ENCODE measurements at regions not wholly inside any gene's neighbourhood (a gene's known extent, or its start where the extent isn't known, plus 50 kb on each side); places are given as distances from the start of the nearest gene placed in this dataset.

GRCh38 chr9:75609401-75609800, 281.1 kb upstream of the PCSK5 start:
- TF ChIP-seq POLR2A (IDR thresholded peaks at IDR 0.05; ENCODE audit: low read depth, low read length) (no peak), TAF1 (IDR thresholded peaks at IDR 0.05; ENCODE audit: borderline replicate concordance, low read depth, low read length) (no peak)
- no peak for DNase-seq (ENCODE audit: insufficient read length)
- no peak for FAIRE-seq

DNA sequence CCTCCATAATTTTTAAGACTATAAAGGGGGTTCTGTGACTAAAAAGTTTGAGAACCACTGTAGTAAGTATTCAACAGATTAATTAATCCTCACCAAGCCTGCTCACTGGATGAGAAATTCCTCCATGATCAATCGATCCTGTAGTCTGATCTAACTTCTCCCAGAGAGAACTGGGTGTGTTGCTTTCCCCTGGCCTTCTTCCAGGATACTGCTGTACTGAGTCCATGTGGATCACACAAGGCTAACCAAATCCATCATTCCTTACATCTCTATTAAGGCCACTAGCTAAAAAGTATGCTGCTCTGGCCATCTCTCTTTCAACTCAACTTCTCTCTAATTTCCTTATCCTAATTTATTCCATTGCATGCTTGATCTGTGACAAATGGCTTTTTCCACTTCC, 280.2 kb upstream of the PCSK5 start:
- DNase-seq (ENCODE audit: insufficient read length) (no peak), FAIRE-seq (no peak)
- TF ChIP-seq POLR2A (IDR thresholded peaks at IDR 0.05; ENCODE audit: low read depth, low read length) = no peak

DNA sequence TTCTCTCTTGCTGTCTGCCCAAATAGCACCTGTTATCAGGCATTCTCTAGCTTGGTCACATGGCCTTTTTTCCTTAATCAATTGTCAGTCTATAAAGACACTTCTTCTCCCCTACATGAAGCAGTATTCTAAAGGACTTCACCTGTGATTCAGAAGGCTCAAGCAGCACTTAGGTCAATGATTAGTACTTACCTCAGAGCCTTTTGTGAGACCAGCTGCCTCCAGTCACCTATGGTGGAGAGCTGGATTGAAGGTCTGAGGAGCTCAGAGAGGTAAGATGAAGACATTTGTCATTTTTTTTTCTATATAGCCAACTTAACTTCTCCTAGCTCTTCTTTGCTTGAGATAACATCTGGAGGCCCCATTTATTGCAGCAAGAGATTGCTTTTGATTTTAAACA, 278.3 kb upstream of the PCSK5 start:
- no peak for TF ChIP-seq POLR2AphosphoS5 (IDR thresholded peaks at IDR 0.05; ENCODE audit: low read depth, low read length)
- TF ChIP-seq TAF1 (IDR thresholded peaks at IDR 0.05; ENCODE audit: borderline replicate concordance, low read depth, low read length) = no peak
- TF ChIP-seq POLR2A (IDR thresholded peaks at IDR 0.05; ENCODE audit: low read depth, low read length) = no peak
- FAIRE-seq = no peak

GRCh38 chr9:75612754-75613153, 277.7 kb upstream of the PCSK5 start:
- no peak for TF ChIP-seq POLR2AphosphoS5 (IDR thresholded peaks at IDR 0.05; ENCODE audit: low read depth, low read length)
- TF ChIP-seq POLR2A (IDR thresholded peaks at IDR 0.05; ENCODE audit: low read depth, low read length) = no peak
- TF ChIP-seq TAF1 (IDR thresholded peaks at IDR 0.05; ENCODE audit: borderline replicate concordance, low read depth, low read length) = no peak
- DNase-seq (ENCODE audit: insufficient read length) (no peak), FAIRE-seq (no peak)

More for the DNA sequence above, 278.3 kb upstream of the PCSK5 start:
- no peak for DNase-seq (ENCODE audit: insufficient read length)

DNA sequence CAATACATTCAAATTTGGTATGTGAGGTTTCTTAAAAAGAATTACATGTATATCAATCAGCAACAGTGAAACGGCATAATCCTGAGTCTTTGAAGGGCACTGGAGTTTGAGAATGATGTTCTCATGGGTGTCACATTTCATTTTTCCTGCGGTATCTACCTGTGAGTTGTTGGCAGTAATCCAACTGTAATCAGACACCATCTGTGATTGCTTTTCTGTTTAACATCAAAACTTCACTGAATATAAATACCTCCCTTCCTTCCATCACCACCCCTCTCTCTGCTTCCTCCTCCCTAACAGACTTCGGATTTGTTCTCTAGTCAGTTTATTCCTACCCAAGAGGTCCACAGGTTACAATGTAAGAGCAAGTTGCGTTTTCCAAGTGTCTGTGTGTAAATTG, 275.2 kb upstream of the PCSK5 start:
- FAIRE-seq = no peak
- TF ChIP-seq TAF1 (IDR thresholded peaks at IDR 0.05; ENCODE audit: borderline replicate concordance, low read depth, low read length) = no peak
- TF ChIP-seq POLR2AphosphoS5 (IDR thresholded peaks at IDR 0.05; ENCODE audit: low read depth, low read length) = no peak

DNA sequence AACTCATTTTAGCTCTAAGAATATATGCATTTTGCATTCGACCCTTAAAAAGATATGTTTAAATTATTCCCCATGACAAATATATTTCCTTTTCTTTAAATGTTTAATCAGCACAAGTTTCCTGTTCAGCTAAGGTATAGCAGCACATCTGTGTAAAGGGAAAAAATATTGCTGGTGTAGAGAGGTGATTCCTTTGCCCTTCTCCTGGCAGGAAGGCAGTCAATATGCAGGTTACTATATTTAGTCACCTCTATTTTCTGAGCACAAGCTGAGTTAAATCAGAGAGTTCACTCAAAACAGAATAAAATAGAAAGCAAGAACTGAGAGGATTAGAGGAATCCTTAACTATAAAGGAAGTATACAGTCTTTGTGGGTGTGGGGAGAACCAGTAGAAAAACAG, 274.4 kb upstream of the PCSK5 start:
- DNase-seq (ENCODE audit: insufficient read length) (no peak), FAIRE-seq (no peak)
- TF ChIP-seq TAF1 (IDR thresholded peaks at IDR 0.05; ENCODE audit: borderline replicate concordance, low read depth, low read length) (no peak), POLR2AphosphoS5 (IDR thresholded peaks at IDR 0.05; ENCODE audit: low read depth, low read length) (no peak), POLR2A (IDR thresholded peaks at IDR 0.05; ENCODE audit: low read depth, low read length) (no peak)

More for the DNA sequence above, 275.2 kb upstream of the PCSK5 start:
- no peak for DNase-seq (ENCODE audit: insufficient read length)

DNA sequence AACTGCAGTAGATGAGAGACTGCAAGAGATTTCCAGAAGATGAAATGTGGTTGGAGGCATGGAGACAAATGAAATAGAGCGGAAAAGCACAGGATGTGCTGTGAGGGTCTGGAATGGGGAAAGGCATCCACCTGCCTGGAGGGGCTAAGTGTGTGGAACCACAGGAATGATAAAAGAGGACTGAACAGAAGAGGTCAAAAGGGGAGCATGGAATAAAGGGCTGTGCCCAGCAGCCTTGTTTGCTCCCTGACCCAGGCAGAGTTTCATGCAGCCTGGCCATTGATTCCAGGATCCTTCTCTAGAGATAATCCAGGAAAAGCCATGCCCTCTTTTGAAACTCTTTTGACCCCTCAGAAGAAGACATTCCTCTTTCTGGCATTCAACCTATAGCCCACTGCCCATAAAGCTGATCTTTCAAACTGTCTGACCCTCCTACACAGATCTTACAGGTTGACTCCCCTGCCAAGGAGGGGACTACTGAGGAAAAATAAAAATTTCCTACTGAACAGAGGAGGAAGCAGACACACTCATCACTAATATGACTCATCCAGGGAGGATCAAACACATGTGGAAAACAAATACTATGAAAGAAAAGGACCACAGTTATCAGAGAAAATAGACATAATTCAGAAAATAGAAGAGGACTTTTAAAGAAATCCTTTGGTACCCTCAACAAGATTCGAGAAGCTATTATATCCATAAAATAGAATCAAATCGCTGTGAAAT, 273.5 kb upstream of the PCSK5 start:
- no peak for TF ChIP-seq TAF1 (IDR thresholded peaks at IDR 0.05; ENCODE audit: borderline replicate concordance, low read depth, low read length)
- no peak for TF ChIP-seq POLR2AphosphoS5 (IDR thresholded peaks at IDR 0.05; ENCODE audit: low read depth, low read length)
- TF ChIP-seq POLR2A (IDR thresholded peaks at IDR 0.05; ENCODE audit: low read depth, low read length) = no peak
- no peak for DNase-seq (ENCODE audit: insufficient read length)
- no peak for FAIRE-seq

DNA sequence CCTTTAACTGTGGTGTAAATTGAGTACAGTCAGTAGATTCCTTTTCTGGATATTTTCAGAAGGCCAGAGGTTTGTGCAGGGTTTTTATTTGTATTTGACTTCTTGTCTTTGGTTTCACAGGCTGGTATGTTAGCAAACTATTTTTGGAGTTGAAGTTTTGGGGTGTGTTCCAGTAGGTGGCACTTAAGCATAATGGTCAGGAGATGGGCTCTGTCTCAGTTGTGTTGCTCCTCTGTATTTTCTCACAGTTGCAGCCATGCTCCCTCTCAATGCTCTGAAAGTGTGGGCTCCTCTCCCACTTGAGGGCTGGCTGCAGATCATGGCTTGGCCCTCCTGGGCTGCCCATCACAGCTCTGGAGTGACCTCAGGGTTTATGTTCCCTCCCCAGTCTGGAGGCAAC, 267.0 kb upstream of the PCSK5 start:
- FAIRE-seq = no peak
- no peak for TF ChIP-seq POLR2A (IDR thresholded peaks at IDR 0.05; ENCODE audit: low read depth, low read length)
- no peak for TF ChIP-seq POLR2AphosphoS5 (IDR thresholded peaks at IDR 0.05; ENCODE audit: low read depth, low read length)
- TF ChIP-seq TAF1 (IDR thresholded peaks at IDR 0.05; ENCODE audit: borderline replicate concordance, low read depth, low read length) = no peak
- DNase-seq (ENCODE audit: insufficient read length) = no peak

- FAIRE-seq = no peak
- TF ChIP-seq TAF1 (IDR thresholded peaks at IDR 0.05; ENCODE audit: borderline replicate concordance, low read depth, low read length) (no peak), POLR2AphosphoS5 (IDR thresholded peaks at IDR 0.05; ENCODE audit: low read depth, low read length) (no peak), POLR2A (IDR thresholded peaks at IDR 0.05; ENCODE audit: low read depth, low read length) (no peak)
- no peak for DNase-seq (ENCODE audit: insufficient read length)
These were observed 265.5 kb upstream of the PCSK5 start for GRCh38 chr9:75624998-75625397.

- FAIRE-seq = no peak
- no peak for TF ChIP-seq TAF1 (IDR thresholded peaks at IDR 0.05; ENCODE audit: borderline replicate concordance, low read depth, low read length)
- TF ChIP-seq POLR2A (IDR thresholded peaks at IDR 0.05; ENCODE audit: low read depth, low read length) = no peak
- no peak for TF ChIP-seq POLR2AphosphoS5 (IDR thresholded peaks at IDR 0.05; ENCODE audit: low read depth, low read length)
These were observed 263.6 kb upstream of the PCSK5 start for GRCh38 chr9:75626860-75627259.

DNA sequence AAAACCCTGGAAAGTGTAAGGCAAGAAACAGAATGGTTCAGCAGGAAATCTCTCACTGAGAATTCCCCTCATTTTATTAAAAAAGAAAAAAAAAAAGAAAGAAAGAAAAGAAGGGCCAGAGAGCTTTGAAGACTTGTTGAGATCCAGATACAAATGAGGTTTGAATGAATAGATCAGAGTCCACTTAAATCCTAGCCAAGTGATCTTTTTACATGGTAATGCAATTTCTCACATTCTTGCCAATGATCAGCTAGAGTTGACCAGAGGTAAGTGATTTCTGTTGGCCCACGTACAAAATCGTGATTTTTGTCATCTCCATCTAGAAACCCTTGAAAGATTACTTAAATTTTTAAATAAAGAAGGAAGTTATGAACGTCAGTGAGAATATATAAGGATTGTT, 261.5 kb upstream of the PCSK5 start:
- TF ChIP-seq TAF1 (IDR thresholded peaks at IDR 0.05; ENCODE audit: borderline replicate concordance, low read depth, low read length) (no peak), POLR2AphosphoS5 (IDR thresholded peaks at IDR 0.05; ENCODE audit: low read depth, low read length) (no peak), POLR2A (IDR thresholded peaks at IDR 0.05; ENCODE audit: low read depth, low read length) (no peak)
- DNase-seq (ENCODE audit: insufficient read length) (no peak), FAIRE-seq (no peak)

More at GRCh38 chr9:75626860-75627259, 263.6 kb upstream of the PCSK5 start:
- DNase-seq (ENCODE audit: insufficient read length) = no peak

- DNase-seq (ENCODE audit: insufficient read length) = no peak
- FAIRE-seq = no peak
- TF ChIP-seq POLR2A (IDR thresholded peaks at IDR 0.05; ENCODE audit: low read depth, low read length) (no peak), POLR2AphosphoS5 (IDR thresholded peaks at IDR 0.05; ENCODE audit: low read depth, low read length) (no peak), TAF1 (IDR thresholded peaks at IDR 0.05; ENCODE audit: borderline replicate concordance, low read depth, low read length) (no peak)
These were observed 256.9 kb upstream of the PCSK5 start for GRCh38 chr9:75633451-75634057.

Data from GM12892 (cell line).